SK-N-SH (cell line): ENCODE measurements at regions not wholly inside any gene's neighbourhood (a gene's known extent, or its start where the extent isn't known, plus 50 kb on each side); places are given as distances from the start of the nearest gene placed in this dataset.

Source experiments
- CHD2 ChIP-seq: fragments of 150-350 bp; IDR thresholded peaks from 2 replicates; pipeline ENCODE4 v1.6.1; 2018; ENCODE audit warnings: low read length; ENCODE audit not compliant: partially characterized antibody
- JUND ChIP-seq: IDR thresholded peaks from 2 replicates; pipeline ENCODE4 v1.4.0; 2012
- MXI1 ChIP-seq: IDR thresholded peaks from 2 replicates; pipeline ENCODE4 v1.6.1; 2012; ENCODE audit warnings: mild to moderate bottlenecking, low read depth, low read length, improper control_type of control experiment
- RAD21 ChIP-seq: IDR thresholded peaks from 2 replicates; pipeline ENCODE4 v1.6.1; 2012; ENCODE audit warnings: mild to moderate bottlenecking, low read length
- RFX5 ChIP-seq: IDR thresholded peaks from 2 replicates; pipeline ENCODE4 v1.6.1; 2012; ENCODE audit warnings: mild to moderate bottlenecking, improper control_type of control experiment, low read length
- SIN3A ChIP-seq: IDR thresholded peaks from 2 replicates; pipeline ENCODE4 v1.6.1; 2012; ENCODE audit warnings: low read depth, mild to moderate bottlenecking, low read length, moderate library complexity, borderline replicate concordance
- TAF1 ChIP-seq: IDR thresholded peaks from 2 replicates; pipeline ENCODE4 v1.6.1; 2012; ENCODE audit warnings: low read depth, mild to moderate bottlenecking, low read length, moderate library complexity, borderline replicate concordance
- TCF12 ChIP-seq: IDR thresholded peaks from 2 replicates; pipeline ENCODE4 v1.4.0; 2012
- TF ChIP-seq, protein P1 (sequence below): fragments of 200-600 bp; sonication (generic); IDR thresholded peaks from 2 replicates; pipeline ENCODE4 v1.6.1; 2017; ENCODE audit warnings: antibody characterized with exemption, mild to moderate bottlenecking, moderate library complexity
- TF ChIP-seq, protein P2 (sequence below): IDR thresholded peaks from 2 replicates; pipeline ENCODE4 v1.4.0; 2012; ENCODE audit warnings: low read depth
- TF ChIP-seq, protein P3 (sequence below): IDR thresholded peaks from 2 replicates; pipeline ENCODE4 v1.6.1; 2012; ENCODE audit warnings: mild to moderate bottlenecking, low read depth, low read length, moderate library complexity

DNA sequence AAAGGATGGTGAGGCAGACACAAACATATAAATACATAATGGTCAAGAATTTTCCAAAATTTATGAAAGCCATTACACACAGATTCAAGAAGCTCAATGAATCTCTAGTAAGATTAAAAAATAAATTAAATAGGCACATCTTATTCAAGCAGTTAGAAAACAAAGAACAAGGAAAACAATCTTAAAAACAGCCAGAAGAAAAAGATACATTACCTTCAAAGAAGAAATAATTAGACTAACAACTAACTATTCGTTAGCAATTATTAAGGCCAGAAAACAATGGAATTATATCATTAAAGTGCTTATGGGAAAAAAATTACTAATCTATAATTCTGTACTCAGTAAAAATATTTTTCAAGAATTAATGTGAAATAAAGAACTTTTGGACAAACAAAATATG lies 593.1 kb downstream of the EBF1 start:
- TF ChIP-seq TCF12 (no peak), TAF1 (no peak), JUND (no peak), SIN3A (no peak), RAD21 (no peak), RFX5 (no peak), CHD2 (no peak), MXI1 (no peak)
- TF ChIP-seq, protein P1, sequence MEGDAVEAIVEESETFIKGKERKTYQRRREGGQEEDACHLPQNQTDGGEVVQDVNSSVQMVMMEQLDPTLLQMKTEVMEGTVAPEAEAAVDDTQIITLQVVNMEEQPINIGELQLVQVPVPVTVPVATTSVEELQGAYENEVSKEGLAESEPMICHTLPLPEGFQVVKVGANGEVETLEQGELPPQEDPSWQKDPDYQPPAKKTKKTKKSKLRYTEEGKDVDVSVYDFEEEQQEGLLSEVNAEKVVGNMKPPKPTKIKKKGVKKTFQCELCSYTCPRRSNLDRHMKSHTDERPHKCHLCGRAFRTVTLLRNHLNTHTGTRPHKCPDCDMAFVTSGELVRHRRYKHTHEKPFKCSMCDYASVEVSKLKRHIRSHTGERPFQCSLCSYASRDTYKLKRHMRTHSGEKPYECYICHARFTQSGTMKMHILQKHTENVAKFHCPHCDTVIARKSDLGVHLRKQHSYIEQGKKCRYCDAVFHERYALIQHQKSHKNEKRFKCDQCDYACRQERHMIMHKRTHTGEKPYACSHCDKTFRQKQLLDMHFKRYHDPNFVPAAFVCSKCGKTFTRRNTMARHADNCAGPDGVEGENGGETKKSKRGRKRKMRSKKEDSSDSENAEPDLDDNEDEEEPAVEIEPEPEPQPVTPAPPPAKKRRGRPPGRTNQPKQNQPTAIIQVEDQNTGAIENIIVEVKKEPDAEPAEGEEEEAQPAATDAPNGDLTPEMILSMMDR, result no peak
- TF ChIP-seq, protein P2, sequence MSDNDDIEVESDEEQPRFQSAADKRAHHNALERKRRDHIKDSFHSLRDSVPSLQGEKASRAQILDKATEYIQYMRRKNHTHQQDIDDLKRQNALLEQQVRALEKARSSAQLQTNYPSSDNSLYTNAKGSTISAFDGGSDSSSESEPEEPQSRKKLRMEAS, result no peak
- TF ChIP-seq, protein P3, sequence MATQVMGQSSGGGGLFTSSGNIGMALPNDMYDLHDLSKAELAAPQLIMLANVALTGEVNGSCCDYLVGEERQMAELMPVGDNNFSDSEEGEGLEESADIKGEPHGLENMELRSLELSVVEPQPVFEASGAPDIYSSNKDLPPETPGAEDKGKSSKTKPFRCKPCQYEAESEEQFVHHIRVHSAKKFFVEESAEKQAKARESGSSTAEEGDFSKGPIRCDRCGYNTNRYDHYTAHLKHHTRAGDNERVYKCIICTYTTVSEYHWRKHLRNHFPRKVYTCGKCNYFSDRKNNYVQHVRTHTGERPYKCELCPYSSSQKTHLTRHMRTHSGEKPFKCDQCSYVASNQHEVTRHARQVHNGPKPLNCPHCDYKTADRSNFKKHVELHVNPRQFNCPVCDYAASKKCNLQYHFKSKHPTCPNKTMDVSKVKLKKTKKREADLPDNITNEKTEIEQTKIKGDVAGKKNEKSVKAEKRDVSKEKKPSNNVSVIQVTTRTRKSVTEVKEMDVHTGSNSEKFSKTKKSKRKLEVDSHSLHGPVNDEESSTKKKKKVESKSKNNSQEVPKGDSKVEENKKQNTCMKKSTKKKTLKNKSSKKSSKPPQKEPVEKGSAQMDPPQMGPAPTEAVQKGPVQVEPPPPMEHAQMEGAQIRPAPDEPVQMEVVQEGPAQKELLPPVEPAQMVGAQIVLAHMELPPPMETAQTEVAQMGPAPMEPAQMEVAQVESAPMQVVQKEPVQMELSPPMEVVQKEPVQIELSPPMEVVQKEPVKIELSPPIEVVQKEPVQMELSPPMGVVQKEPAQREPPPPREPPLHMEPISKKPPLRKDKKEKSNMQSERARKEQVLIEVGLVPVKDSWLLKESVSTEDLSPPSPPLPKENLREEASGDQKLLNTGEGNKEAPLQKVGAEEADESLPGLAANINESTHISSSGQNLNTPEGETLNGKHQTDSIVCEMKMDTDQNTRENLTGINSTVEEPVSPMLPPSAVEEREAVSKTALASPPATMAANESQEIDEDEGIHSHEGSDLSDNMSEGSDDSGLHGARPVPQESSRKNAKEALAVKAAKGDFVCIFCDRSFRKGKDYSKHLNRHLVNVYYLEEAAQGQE, result no peak
